Stimulated activated CD4-positive, alpha-beta T cell treated with anti-CD3 and anti-CD28 coated beads, Interleukin-1b, Interleukin-23, amount 100 ng/mL, for 24 hours (primary cell): ENCODE measurements at regions not wholly inside any gene's neighbourhood (a gene's known extent, or its start where the extent isn't known, plus 50 kb on each side); places are given as distances from the start of the nearest gene placed in this dataset.

Experiments used
- DNase-seq, 4 experiments: peaks; one replicate each; pipeline ENCODE4 v3.0.0-alpha.2; 2020; ENCODE audit warnings: low read depth in 4 of 4, low spot score in 1 of 4

DNA sequence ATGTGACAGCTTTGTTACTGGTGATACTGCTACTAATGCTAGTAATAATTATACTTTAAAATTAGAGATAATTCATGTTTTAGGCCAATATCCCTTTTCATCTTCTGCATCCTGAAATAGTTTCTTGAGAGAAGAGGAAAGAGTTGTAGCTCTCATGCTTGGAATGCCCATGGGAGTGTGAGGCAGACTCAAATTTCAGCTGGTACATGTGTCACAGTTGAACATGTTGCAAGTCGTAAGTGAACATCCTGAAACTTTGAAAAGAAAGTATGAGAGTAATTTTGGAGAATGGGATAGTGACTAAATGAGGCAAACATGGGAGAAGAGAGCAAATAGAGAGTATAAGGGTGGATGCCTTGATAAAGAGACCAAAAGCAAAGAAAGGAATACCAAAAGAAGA is 168.0 kb downstream of the TMTC3 start:
- DNase-seq: no peak

DNA sequence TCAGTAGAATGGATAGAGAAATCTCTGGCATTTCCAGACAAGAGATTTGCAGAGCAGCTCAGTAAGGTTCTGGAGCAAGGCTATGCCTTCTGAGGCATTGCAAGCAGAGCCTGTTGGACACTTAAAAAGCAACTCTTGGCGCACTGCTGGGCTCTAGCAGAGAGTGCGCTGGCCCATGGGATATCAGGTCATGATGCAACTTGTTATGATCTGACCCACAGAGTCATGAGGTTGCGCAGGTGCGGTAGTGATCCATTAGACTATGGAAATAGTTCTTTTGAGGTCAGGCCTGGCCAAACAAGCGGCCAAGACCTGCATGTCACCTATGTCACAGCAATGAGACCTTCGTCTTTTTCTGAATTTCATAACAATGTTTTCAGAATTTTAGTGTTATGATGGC is 168.6 kb downstream of the TMTC3 start:
- no peak for DNase-seq

DNA sequence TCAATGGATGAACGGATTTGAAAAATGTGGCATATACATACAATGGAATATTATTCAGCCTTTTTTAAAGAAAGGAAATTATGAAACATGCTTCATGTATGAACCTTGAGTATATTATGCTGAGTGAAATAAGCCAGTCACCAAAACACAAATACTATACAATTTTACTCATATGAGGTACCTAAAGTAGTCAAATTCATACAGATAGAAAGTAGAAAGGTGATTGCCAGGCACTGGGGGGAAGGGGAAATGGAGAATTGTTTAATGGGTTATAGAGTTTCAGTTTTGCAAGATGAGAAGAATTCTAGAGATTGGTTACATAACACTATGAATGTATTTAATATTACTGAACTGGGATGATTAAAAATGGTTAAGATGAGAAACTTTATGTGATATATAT is 171.4 kb downstream of the TMTC3 start:
- DNase-seq: no peak

DNA sequence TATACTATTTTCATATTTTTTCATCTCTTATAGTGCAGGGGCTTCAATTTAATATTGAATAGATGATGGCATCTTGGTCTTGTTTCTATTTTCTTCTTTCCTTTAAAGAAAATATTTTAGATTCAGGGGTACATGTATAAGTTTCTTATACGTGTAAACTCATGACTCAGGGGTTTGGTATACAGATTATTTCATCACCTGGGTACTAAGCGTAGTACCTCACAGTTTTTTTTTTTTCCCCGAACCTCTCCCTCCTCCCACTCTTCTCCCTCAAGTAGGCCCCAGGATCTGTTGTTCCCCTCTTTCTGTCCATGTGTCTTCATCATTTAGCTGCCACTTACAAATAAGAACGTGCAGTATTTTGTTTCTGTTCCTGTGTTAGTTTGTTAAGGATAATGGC is 172.6 kb downstream of the TMTC3 start:
- no peak for DNase-seq

DNA sequence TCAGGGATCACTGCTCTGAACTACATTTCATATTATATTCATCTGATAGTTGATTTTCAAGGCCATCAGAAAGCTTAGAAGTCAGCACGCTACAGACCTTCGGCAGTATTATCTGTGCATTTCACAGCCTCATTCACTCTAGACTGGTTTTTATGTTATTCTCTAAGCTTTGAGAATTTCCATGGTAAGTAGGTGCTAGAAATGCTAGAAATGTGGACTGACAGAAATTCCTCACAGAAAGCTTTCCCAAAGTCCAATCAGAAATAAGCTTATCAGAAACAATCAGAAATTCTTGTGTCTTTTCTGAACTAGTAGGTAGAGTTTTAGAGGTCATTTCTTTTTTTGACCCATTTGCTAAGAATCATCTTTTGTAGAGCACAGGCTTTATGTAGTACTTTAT is 176.6 kb downstream of the TMTC3 start:
- no peak for DNase-seq

DNA sequence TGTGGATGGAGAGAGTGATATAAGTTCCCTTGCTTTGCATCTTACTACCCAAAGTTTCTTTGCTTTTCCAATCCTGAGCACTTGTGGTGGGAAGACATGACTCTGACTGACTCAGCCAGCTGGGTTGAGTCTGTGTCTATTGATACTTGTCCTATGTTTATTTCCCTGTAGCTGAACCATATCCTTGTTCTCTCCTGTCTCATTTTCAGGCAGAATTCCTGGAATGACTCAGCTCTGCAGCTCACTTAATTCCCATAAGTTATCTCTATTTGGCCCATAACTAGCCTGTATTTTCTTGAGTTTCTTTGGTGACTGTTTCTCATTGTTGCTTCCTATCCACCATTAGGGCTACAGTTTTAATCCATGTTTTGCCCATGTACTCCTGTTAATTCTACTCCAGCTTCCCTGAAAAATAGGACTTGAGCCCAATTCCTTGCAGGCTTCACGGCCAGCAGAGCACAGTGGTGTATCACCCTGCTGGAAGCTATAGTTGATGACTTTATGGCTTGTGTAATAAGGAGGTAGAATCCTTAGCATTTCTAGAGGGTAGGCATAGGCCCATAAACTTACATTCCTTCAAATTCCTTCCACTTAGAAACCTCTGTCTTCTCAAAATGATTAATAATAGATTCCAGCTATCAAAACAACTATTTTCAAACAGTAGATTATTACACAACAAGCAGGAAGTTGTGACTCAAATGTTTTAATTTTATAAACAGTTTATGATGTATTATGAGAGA is 183.1 kb downstream of the TMTC3 start:
- DNase-seq: no peak

DNA sequence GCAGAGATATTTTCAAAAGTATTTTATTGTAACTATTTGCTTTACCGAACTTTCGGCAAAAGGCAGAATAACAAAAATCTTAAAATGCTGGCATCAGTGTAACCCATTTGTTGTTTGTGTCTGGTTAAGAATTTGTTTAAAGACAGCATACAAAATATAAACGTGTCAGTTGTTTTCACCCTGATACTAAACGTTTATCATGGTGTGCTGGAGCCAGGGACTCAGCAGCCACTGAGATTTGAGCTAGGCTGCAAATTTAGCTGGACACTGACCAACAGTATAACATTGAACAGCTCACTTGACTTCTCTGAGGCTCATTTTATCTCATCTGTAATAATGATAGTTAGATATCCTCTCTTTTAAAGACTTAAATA is 183.7 kb downstream of the TMTC3 start:
- DNase-seq: no peak

DNA sequence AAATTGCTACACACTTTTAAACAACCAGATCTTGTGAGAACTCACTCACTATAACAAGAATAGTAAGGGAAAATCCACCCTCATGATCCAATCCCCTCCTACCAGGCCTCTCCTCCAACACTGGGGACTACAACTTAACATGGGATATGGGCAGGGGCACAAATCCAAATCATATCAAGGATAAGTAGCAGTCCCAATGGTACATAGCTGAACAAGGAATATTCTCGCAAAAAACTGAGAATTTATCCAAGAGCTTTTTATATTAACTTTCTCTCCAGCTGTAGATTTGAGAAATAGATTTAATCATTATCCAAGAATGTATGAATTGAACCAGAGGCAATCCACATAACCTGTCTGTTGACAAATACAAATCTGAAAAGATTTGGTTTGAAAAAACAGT is 185.2 kb downstream of the TMTC3 start:
- no peak for DNase-seq

DNA sequence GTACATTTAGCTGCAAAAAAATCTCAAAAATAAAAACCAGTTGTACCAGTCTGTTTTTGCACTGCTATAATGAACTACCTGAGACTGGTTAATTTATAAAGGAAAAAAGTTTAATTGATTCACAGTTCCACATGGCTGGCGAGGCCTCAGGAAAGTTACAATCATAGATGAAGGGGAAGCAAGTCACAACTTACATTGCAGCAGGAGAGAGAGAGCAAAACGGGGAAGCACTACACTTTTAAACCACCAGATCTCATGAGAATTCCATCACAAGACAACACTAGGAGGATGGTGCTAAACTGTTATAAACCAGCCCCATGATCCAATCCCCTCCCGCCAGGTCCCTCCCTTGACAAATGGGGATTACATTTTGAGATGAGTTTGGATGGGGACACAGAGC is 186.0 kb downstream of the TMTC3 start:
- no peak for DNase-seq

DNA sequence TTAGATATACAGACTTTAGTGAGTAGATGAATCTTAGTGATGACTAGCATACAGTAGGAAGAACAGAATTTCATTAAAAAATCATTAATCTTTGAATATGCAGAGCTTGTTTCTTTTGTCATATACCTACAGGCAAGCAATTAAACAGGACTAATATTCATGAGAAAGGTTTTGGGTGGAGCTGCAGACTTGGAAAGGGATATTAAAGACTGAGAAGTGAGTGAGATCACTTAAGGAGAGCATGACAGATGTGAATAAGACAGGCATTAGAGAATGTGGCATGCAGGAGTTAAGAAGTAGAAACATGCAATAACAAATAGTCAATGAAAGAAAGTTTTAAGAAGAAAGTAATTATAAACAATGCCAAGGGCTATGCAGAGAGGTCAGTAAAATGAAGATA is 187.7 kb downstream of the TMTC3 start:
- DNase-seq: no peak

DNA sequence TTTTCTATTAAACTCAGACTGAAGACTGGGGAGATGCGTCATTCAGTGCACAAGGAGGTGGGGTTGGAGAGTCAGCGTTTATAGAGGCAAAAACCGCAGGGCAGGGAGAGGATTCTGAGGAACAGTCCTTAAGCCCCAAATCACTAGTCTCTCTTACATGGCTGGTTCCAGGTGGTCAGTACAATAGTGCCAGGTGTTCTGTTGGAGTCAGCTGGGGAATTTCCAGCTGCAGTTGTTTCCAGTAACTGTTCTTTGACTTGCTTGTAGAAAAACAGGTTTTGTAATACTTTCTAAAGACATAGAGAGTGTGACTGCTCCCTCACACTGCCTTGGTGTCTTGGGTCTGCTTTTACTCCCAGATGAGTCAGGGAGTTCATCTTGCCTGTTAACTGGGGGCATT is 192.2 kb downstream of the TMTC3 start:
- DNase-seq: no peak

DNA sequence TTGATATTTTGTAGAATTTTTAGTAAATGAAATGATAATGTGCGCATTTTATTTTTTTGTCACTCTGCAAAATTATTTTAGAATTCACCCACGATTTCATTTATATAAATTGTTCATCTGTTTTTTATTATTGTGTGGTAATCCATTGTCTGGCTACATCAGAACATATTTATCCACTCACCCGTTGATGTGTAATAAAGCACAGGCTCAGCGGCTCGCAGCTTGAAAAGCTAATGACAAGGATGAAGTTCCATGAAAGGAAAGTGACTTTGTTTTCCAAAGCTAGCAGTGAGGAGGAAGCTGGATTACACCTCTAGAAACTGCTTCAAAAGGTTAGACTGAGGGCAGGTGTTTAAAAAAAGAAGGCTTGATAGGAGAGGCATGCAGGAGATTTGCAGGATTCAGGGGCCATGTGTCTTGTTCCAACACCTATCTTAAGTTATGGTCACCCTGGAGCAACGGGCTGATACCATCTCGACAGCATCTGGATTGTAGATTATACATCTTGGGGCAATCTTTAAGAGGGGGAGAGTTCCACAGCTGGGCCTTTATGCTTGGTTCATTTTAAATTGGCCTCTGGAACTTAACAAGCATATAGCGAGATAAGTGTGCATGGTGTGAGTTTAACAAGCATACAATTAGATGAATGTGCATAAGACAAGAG is 194.1 kb downstream of the TMTC3 start:
- DNase-seq: no peak

DNA sequence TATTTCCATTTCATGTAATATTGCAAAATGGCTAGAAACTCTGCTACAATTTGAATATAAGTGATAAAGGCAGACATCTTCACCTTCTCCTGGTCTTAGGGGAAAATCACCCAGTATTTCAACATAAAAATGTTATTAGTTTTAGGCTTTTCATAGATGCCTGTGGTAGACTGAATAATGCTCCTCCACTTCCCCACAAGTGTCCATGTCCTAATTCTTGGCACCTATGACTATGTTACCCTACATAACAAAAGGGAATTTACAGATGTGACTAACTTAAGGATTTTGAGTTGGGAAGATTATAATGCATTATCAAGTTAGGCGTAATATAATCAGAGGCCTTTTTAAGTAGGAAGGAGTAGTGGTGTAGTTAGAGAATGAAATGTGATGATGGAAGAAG is 196.4 kb downstream of the TMTC3 start:
- DNase-seq: no peak

DNA sequence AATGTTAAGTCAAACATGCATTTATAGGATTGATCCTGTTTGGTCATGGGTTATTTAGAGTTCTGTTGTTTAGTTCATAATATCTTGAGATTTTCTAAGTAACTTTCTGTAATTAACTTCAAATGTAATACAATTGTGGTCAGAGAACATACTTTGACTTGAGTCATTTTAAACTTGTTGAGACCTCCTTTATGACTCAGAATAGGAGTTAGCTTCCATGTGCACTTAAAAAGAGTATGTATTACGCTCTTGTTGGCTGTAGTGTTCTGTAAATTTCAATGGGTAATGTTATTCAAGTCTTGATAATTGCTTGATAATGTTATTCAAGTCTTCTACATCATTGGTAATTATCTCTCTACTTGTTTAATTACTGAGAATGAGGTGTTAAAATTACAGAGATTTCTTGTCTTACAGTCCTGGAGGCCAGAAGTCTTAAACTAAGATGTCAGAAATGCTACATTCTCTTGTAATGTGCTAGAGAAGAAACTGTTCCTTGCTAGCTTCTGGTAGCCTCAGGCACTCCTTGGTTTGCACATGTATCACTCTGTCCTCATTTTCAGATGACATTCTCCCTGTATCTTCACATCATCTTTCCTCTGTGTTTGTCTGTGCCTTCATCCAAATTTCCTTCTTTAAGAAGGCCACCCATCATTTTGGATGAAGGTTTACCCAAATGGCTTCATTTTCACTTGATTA is 197.3 kb downstream of the TMTC3 start:
- DNase-seq: no peak

DNA sequence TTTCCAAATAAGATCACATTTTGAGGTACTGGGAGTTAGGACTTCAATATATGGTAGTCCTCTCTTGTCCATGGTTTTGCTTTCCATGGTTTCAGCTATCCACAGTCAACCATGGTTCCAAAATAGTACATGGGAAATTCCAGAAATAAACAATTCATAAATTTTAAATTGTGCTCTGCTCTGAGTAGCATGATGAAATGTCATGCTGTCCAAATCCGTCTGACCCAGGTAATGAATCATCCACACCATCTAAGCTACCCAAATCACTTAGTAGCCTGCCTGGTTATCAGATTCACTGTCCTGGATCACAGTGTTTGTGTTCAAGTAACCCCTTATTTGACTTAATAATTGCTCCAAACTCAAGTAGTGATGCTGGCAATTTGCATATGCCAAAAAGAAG is 197.9 kb downstream of the TMTC3 start:
- DNase-seq: no peak

DNA sequence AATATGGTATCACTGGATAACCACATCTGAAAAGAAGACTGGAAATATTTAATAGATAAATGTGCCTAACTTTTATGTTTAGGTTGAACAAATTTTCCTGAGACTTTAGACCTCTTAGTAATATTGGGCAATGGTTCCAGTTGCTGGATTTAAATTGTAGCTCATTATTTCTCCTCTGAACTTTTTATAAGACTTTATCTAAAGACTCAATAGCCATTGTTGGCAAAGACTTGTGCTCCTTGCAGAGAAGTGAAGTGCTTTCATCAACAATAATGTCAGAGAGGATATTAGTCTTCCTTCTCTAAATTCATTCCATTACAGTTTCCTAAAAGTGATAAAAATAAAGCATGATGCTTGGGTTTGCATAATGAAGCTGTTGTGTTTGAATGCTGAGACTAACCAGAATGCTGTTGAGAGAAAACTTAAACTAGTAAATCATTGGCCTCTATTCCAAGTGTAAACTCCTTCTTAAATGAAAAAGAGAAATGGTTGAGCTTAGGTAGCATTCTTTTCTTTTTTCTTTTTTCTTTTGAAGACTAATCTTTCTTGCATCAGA is 200.2 kb downstream of the TMTC3 start:
- DNase-seq: no peak

DNA sequence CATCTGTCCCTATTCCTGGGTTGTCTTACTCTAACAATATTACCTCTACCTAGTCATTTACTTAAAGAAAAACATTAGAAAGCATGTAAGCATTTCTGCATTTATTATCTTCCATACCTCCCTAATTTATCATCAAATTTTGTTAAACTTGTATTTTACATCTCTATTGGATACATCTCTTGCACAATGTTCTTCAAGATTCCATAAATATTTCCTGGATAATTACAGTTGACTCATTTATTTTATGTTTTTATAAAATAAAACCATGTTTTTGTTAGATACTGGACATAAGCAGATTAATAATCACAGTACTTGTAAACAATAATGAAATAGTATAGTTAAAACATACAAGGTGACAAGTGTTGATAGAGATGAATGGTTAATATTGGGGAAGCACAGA is 209.0 kb downstream of the TMTC3 start:
- DNase-seq: no peak

DNA sequence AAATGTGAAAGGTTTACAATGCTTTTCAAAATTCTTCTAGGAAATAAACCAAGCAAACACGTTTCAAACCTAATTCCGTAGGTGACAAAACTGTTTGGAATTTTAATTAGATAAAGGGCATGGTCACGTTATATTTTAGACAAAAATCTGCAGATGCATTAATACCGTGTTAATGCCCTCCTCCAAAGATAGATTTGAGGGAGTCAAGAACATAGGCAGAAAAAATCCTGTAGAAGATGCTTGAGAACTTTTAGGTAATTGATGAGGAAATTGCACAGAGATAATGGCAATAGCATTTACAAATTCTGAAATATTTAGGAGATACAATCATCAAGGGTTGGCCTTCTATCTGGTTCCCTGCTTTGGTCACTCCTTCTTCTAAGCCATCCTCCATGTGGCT is 212.6 kb downstream of the TMTC3 start:
- no peak for DNase-seq

DNA sequence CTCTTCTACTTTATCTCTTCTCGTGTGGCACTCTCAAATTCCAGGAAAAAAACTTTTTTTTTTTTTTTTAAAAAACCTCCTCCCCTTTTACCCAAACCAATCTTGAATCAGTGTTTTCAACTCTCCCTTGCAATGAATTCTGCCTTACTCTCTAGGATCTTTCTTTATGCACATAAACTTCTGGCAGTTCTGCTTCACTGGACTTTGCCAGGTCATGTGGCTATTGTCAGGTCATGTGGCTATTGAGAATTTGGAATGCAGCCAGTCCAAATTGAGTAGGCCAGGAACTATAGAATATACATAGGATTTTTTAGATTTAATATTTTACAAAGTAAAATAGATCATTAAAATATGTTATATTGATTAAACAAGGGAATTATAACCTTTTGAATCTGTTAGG is 218.2 kb downstream of the TMTC3 start:
- no peak for DNase-seq

DNA sequence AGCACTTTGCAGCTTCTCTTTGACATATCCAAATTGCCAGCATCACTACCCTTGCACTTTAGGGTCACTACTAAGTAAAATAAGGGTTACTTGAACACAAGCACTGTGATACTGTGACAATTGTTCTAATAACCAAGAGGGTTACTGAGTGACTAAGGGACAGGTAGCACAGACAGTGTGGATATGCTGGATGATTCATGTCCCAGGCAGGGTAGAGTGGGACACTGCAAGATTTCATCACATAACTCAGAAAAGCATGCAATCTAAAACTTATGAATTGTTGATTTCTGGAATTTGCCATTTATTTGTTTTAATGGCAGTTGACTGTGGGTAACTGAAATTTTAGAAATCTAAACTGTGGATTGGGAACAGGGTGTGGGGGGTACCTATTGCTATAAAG is 218.8 kb downstream of the KITLG start:
- no peak for DNase-seq

DNA sequence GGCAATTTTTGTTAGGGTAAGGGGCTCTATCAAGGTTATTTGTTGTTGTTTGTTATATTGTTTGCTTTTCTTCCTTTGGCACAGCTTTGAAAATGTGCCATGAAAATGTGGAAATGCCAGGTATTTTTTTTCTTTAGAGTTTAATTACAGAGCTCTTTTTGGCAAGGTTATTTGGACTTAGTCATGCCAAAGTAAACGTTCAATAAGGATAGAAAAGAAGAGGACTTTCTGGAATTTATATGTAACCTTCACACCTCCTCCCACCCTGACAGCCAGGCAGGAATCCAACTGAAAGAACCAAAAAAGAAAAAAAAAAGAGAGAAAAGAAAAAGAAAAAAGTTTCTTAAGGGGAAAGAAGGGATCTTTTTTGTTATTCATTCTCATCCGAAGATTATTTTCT is 217.8 kb downstream of the KITLG start:
- DNase-seq: no peak

DNA sequence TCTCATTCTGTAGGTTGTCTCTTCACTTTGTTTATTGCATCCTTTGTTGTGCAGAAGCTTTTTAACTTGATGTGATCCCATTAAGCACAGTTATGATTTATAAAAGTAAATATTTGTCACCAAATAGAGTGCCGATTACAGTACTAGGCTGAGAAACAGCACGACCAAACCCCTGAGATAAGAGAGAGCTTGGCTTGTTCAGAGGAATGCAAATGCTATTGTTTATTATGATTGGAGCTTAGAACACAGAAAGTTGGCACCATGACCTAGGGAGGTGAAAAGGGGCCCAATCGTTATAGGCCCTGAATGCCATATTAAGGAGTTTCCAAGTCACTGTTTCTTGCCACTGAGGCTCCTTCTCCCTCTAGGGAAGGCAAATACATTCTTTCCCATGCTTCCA is 214.9 kb downstream of the KITLG start:
- no peak for DNase-seq
